GM10248 (cell line): ENCODE measurements at regions not wholly inside any gene's neighbourhood (a gene's known extent, or its start where the extent isn't known, plus 50 kb on each side); places are given as distances from the start of the nearest gene placed in this dataset.

Experiments used
- CTCF ChIA-PET: fragments of 300-600 bp; sonication (Branson Sonifier 250); formaldehyde crosslinking; extraction: SDS; loops from one replicate; lab custom pipeline; 2021; ENCODE audit warnings: antibody characterized with exemption; lab: Yijun Ruan, JAX
- POLR2A ChIA-PET: fragments of 350-650 bp; sonication (Branson Sonifier 250); formaldehyde crosslinking; extraction: SDS; loops from one replicate; lab custom pipeline; 2020; ENCODE audit warnings: antibody characterized with exemption; lab: Yijun Ruan, JAX
- DNase-seq: peaks from one replicate; pipeline ENCODE4 v3.0.0; 2012; ENCODE audit errors: extremely low spot score
- CTCF ChIP-seq: IDR thresholded peaks from 2 replicates; pipeline ENCODE4 v1.5.1; 2012; ENCODE audit warnings: mild to moderate bottlenecking, low read depth; ENCODE audit errors: extremely low read depth, missing control alignments, control extremely low read depth

- DNase-seq = no peak
- ChIA-PET POLR2A (no interaction called here), CTCF (no interaction called here)
- TF ChIP-seq CTCF = no peak
Observed at GRCh38 chr7:118330388-118330787, 105.9 kb downstream of the ANKRD7 start.

DNA sequence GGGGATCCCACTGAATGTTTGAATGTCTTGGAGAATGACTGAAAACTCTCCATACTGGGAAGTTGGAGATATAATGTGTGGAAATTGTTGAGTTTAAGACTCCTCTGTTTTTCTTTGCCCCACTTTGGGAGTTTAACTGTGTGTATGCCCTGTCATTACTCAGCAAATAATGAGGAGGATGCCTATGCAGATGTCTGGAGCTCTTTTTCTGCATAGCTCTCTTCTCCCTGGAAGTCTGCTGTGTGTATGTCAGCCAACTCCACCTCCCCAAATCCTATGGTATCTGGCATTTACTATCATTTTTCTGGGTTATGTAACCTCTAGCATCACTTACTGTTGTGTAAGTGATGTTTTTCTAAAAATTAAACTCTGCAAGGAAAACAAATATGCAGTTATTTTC, 122.2 kb downstream of the ANKRD7 start:
- TF ChIP-seq CTCF = no peak
- DNase-seq = no peak
- ChIA-PET CTCF (no interaction called here), POLR2A (no interaction called here)

DNA sequence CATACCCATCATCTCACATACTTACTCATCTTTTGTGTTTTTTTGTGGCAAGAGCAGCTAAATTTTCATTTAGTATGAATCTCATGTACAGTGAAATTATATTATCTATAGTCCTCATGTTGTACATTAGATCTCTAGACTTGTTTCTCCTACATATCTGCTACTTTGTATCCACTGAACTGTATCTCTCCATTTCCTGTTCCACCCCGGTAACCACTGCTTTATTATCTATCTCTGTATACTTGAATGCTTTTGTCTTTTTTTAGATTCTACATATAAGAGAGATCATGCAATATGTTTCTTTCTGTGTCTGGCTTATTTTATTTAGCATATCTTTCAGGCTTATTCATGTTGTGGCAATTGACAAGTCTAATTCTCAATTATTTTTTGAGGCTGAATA, 125.1 kb downstream of the ANKRD7 start:
- DNase-seq = no peak
- POLR2A ChIA-PET = no interaction called here
- TF ChIP-seq CTCF = no peak
- CTCF ChIA-PET = no interaction called here

GRCh38 chr7:118350260-118350659, 125.8 kb downstream of the ANKRD7 start:
- no peak for DNase-seq
- CTCF ChIA-PET = no interaction called here
- TF ChIP-seq CTCF = no peak
- POLR2A ChIA-PET = no interaction called here

GRCh38 chr7:118352867-118353453, 128.5 kb downstream of the ANKRD7 start:
- ChIA-PET CTCF (interaction anchor here (0.6 to 1.2 kb wide), 5 partner anchors 8 to 844 kb away, joined by 3 to 5 read pairs (median 3); no protein-coding TSS in a partner anchor), POLR2A (no interaction called here)
- DNase-seq = no peak
- no peak for TF ChIP-seq CTCF

DNA sequence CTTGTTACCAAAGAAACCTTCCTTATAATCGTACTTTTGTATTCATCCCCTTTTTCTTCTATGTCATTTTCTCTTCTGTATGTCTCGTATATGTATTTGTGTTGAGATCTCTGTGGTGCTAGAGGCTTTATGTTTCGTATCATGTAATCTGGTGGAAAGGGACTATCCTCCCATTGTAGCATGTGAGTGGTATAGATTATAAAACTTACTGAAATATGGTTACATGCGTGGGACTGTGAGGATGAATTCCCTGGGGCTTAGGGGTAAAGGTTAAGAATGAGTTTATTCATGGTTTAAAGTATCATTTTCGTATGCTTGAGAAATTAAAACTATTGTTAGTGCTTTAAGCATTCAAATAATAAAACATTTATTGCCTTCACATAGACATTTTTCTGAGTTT, 141.9 kb downstream of the ANKRD7 start:
- ChIA-PET POLR2A (no interaction called here), CTCF (no interaction called here)
- no peak for DNase-seq
- TF ChIP-seq CTCF = no peak
